ENCODE measurements at regions not wholly inside any gene's neighbourhood (a gene's known extent, or its start where the extent isn't known, plus 50 kb on each side); places are given as distances from the start of the nearest gene placed in this dataset.
A peak's percentile ranks its signal among the peaks of the same experiment; 100 is the strongest.
"Not testable (repeated sequence)": the region's sequence is repeated elsewhere in the genome, so short reads cannot be mapped to it uniquely, and the experiment has no call there.

GRCh38 chr5:152137063-152137462 lies 212.4 kb upstream of the GLRA1 start:
- DNase-seq (no peak), ATAC-seq (no peak)
- intact Hi-C loops (cut with DNase I, micrococcal nuclease): no loop called here

DNA sequence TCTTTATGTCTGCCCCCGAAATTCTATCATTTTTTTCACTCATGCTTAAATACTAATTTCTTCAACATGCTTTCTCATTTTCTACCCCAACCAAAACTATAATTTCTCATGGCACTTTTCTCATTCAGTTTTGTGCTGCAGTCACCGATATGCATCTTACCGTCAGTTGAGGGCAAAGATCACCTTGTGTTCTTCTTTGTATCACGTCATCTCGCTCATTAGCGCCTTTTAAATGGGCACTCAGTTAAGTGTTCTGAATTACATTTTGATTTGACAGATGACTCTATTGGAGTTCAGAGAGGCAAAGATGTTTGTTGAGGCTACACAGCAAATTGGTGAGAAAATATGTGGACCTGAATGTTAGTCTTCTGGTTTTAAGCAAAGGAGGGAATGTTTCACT lies 211.7 kb upstream of the GLRA1 start:
- ATAC-seq (no peak), DNase-seq (no peak)
- intact Hi-C loops (cut with DNase I, micrococcal nuclease): no loop called here

GRCh38 chr5:152135827-152136226 lies 211.2 kb upstream of the GLRA1 start:
- intact Hi-C loops (cut with DNase I, micrococcal nuclease): no loop called here
- no peak for ATAC-seq
- no peak for DNase-seq

GRCh38 chr5:152125661-152126205 lies 201.1 kb upstream of the GLRA1 start:
- ATAC-seq: no peak
- no peak for DNase-seq
- intact Hi-C loops (cut with DNase I, micrococcal nuclease): no loop called here

GRCh38 chr5:152124409-152125041 lies 199.9 kb upstream of the GLRA1 start:
- DNase-seq (peak in 1 of 2 donors; percentile 21), ATAC-seq (peak; percentile 87)
- intact Hi-C loops (cut with DNase I, micrococcal nuclease): no loop called here

DNA sequence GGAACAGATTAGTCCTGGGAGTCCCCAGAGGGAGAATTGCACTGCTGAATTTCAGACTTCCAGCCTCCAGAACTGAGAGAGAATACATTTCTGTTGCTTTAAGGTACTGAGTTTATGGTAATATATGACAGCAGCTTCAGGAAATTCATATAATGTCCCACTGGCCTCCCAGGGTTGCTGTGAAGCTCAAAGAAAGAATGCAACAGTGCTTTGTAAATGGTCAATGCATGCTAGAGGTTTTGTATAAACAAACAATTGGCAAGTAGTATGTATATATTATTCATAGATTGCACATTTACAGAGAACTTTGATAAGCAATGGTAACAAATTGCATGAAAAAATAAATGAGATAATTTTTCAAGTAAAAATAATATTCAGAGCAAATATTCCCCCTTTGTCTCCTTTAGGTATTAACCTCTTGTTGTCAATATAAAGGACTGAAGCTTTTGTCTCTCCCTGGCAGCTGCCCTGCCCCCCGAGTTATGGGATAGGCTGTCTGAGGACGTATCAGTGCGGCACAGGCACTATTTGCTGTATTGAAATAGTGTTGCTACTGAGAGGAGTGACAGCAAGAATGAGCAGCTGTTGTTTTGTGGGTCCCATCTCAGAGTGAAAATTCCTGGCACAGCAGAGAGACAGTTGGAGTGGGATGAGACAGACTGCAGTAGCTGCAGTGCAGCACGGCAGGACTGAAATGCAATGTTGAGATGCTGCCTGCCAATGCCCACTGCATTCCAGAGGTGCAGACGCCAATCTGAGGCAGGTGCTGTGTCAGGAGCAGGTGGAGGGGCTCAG lies 194.2 kb upstream of the GLRA1 start:
- no peak for DNase-seq
- ATAC-seq: no peak
- intact Hi-C loops (cut with DNase I, micrococcal nuclease): no loop called here

DNA sequence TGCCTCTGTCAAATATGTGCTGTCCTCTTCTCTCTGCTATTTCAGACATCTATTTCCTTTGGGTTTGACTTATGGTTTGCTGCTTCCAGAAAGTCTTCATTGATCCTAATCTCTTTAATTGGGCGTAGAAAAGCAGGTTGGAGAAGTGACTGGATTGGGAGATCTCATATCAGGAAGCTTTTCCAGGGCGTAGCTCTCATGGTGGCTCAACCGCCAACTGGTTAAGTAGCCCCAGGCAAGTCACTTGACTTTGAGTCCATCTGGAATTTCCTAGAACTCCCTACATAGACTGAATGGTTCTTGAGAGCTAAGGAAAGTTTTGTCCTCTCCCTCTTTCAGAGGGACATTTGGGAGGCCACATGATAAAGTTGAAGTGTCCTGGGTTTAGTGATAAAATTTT lies 192.3 kb upstream of the GLRA1 start:
- DNase-seq: no peak
- intact Hi-C loops (cut with DNase I, micrococcal nuclease): no loop called here
- ATAC-seq: no peak

GRCh38 chr5:152113401-152113800 lies 188.8 kb upstream of the GLRA1 start:
- intact Hi-C loops (cut with DNase I, micrococcal nuclease): no loop called here
- ATAC-seq (no peak), DNase-seq (no peak)

DNA sequence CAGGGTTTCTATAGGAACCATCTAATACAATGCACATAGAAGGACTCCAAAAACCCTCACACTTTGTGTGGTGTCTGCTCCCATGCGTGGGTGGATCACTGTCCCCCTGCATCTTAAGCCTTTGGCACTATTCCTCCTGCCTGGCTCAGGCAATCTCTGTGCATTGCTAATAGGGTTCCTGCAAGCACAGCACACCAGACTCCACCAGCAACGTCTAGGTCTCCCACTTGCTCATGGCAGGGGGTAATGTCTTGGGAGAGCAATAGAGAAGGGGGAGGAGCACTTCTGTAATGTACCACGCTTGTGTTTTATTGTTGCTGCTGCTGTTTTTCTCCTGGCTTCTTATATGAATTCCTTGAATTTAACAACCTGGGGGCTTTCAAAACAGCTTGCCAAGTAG lies 182.6 kb upstream of the GLRA1 start:
- DNase-seq: no peak
- intact Hi-C loops (cut with DNase I, micrococcal nuclease): no loop called here
- ATAC-seq: no peak

DNA sequence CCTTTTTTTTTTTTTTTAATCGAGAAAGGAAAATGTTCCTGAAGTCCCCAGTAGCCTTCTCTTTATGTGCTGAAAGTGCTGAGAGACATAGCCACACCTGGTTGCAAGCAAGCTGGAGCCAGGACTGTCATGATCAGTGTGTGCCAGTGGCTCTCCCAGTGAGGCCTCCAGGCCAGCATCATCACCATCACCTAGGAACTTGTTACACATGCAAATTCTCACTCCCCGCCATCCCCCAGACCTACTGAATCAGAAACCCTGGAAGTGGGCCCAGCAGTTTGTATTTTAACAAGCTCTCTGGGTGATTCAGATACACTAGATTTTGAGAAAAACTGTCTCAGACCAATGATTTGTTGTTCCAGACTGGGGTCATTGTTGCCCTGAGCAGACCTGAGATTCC lies 181.9 kb upstream of the GLRA1 start:
- ATAC-seq (no peak), DNase-seq (no peak)
- intact Hi-C loops (cut with DNase I, micrococcal nuclease): no loop called here

GRCh38 chr5:152105085-152105484 lies 180.4 kb upstream of the GLRA1 start:
- ATAC-seq (no peak), DNase-seq (no peak)

GRCh38 chr5:152104211-152104610 lies 179.6 kb upstream of the GLRA1 start:
- no peak for DNase-seq
- no peak for ATAC-seq
- intact Hi-C loops (cut with DNase I, micrococcal nuclease): no loop called here

More at GRCh38 chr5:152105085-152105484, 180.4 kb upstream of the GLRA1 start:
- intact Hi-C loops (cut with DNase I, micrococcal nuclease): no loop called here

GRCh38 chr5:152102908-152103307 lies 178.3 kb upstream of the GLRA1 start:
- intact Hi-C loops (cut with DNase I, micrococcal nuclease); ATAC-seq; DNase-seq: not testable (repeated sequence)

DNA sequence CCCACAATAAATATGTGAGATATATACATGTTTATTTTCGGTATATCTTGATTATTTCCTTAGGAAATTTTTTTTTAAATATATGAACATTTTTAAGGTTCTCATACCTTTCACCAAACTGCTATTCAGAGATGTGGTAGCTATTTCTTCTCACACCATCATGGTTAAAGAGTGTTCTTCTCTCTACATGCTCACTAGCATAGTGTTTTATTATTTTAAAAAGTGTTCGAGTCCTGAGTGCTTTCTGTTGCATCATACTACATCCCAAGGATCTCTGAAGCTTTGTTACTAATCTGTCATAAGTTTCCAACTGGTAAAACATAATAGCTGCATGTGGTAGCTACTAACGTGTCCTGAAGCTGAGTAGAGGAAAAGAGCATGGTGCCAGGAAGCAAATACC lies 177.4 kb upstream of the GLRA1 start:
- no peak for ATAC-seq
- intact Hi-C loops (cut with DNase I, micrococcal nuclease): no loop called here
- DNase-seq: no peak

DNA sequence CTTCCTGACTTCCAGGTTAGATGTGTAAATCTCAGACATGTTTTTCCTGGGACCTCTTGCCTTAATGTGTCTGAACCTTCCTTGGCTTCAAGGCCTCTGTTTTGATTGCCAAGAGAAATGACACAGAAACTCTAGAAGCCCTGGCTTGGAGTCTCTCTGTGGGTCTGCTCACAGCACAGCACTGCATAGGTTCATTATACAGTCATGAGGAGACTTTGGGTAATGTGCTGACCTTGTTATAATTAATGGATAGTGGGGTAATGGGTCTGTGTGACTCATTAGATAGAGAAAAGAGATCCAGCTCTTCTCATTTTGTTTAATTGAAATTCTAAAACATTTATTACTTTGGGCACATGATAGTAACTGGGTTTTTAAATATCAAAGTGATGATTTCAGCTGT lies 175.8 kb upstream of the GLRA1 start:
- intact Hi-C loops (cut with DNase I, micrococcal nuclease): no loop called here
- DNase-seq: no peak
- no peak for ATAC-seq

DNA sequence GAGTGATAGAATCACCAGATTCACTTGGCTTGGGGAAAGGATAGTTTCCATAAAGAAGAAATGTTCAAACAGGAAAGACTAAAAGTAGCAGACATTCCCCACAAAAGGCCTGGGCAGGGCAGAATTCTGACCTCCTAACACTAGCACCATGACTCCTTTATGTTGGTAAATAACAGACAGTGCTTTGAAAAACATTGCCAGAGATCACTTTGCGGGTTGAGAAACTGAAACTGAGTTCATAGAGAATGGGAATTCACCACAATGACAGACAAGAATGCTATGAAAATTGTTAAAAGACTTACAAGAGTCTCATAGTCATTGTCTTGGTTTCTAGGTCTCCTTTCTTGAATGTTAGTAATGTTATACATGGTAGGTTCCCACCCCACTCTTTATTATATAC lies 172.5 kb upstream of the GLRA1 start:
- intact Hi-C loops (cut with DNase I, micrococcal nuclease): no loop called here

DNA sequence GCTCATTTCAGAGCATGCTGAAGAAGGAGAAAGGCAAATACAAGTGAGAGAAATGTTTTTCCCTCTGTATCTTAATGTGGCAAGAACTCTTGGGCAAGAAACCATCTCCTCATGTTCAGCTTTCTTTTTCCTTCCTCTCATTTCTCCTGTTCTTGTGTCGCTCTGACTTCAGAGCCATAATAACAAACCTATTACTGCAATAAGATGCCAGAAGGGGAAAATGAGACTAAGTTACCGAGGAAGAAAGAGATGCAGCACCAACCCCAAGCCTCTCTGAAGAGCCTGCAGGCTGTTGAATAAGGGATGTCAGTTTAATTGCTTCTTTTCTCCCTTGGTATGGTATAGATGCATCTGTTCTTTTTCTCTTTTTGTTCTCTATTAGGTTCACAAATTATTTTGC lies 170.1 kb upstream of the GLRA1 start:
- intact Hi-C loops (cut with DNase I, micrococcal nuclease): no loop called here
- no peak for DNase-seq
- ATAC-seq: no peak

More for the DNA sequence above, 172.5 kb upstream of the GLRA1 start:
- no peak for ATAC-seq
- DNase-seq: no peak

- ATAC-seq: no peak
- intact Hi-C loops (cut with DNase I, micrococcal nuclease): no loop called here
- no peak for DNase-seq
Measured at GRCh38 chr5:152094060-152094459, 169.4 kb upstream of the GLRA1 start.

DNA sequence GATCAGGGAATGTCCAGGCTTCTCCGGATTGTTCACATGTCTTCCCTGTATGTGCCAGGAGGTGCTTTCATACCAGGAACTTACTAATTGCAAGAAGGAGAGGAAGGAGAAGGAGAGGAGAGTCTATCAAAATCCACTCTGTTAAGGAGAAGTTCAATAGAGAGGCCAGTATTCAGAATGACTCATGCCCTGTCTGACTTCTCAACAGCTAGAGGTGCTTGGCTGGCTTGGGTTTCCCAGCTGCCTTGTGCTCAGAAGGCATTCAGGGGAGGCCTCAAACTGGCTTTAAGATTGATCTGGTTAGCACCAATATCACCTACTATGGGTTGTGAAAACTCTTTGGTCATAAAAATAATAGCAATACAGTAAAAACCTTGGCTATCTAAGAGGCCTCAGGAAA lies 167.9 kb upstream of the GLRA1 start:
- DNase-seq: no peak
- no peak for ATAC-seq
- intact Hi-C loops (cut with DNase I, micrococcal nuclease): no loop called here

- no peak for ATAC-seq
- intact Hi-C loops (cut with DNase I, micrococcal nuclease): no loop called here
- DNase-seq: no peak
Measured at GRCh38 chr5:152089644-152090043, 165.0 kb upstream of the GLRA1 start.
